ENCODE measurements at regions not wholly inside any gene's neighbourhood (a gene's known extent, or its start where the extent isn't known, plus 50 kb on each side); places are given as distances from the start of the nearest gene placed in this dataset.
A peak's percentile ranks its signal among the peaks of the same experiment; 100 is the strongest.

- FAIRE-seq = no peak
Measured at GRCh38 chr16:80298676-80299075, 242.1 kb upstream of the DYNLRB2 start.

GRCh38 chr16:80296034-80296433, 244.8 kb upstream of the DYNLRB2 start:
- no peak for FAIRE-seq

- FAIRE-seq = no peak
Measured at GRCh38 chr16:80294172-80294571, 246.6 kb upstream of the DYNLRB2 start.

- no peak for FAIRE-seq
Measured at GRCh38 chr16:80288616-80289015, 252.2 kb upstream of the DYNLRB2 start.

- FAIRE-seq = no peak
Measured at GRCh38 chr16:80287674-80288073, 253.1 kb upstream of the DYNLRB2 start.

GRCh38 chr16:80285104-80285503, 255.7 kb upstream of the DYNLRB2 start:
- no peak for FAIRE-seq

- FAIRE-seq = no peak
Measured at GRCh38 chr16:80283466-80284392, 257.1 kb upstream of the DYNLRB2 start.

- no peak for FAIRE-seq
Measured at GRCh38 chr16:80280557-80280956, 260.2 kb upstream of the DYNLRB2 start.

GRCh38 chr16:80279656-80280055, 261.1 kb upstream of the DYNLRB2 start:
- FAIRE-seq = no peak

- no peak for FAIRE-seq
Measured at GRCh38 chr16:80277182-80277581, 263.6 kb upstream of the DYNLRB2 start.

- no peak for FAIRE-seq
Measured at GRCh38 chr16:80274576-80275191, 266.1 kb upstream of the DYNLRB2 start.

- FAIRE-seq = no peak
Measured at GRCh38 chr16:80273635-80274538, 266.9 kb upstream of the DYNLRB2 start.

GRCh38 chr16:80265624-80266306, 275.0 kb upstream of the DYNLRB2 start:
- peak; percentile 78 for FAIRE-seq

GRCh38 chr16:80263848-80264694, 276.7 kb upstream of the DYNLRB2 start:
- no peak for FAIRE-seq

GRCh38 chr16:80263181-80263823, 277.5 kb upstream of the DYNLRB2 start:
- no peak for FAIRE-seq

GRCh38 chr16:80260906-80261311, 279.9 kb upstream of the DYNLRB2 start:
- no peak for FAIRE-seq

- FAIRE-seq = no peak
Measured at GRCh38 chr16:80259290-80259805, 281.4 kb upstream of the DYNLRB2 start.

- FAIRE-seq = no peak
Measured at GRCh38 chr16:80258407-80258806, 282.4 kb upstream of the DYNLRB2 start.

GRCh38 chr16:80254970-80255369, 285.8 kb upstream of the DYNLRB2 start:
- FAIRE-seq = no peak

- no peak for FAIRE-seq
Measured at GRCh38 chr16:80253741-80254140, 287.1 kb upstream of the DYNLRB2 start.

GRCh38 chr16:80250381-80250780, 290.4 kb upstream of the DYNLRB2 start:
- no peak for FAIRE-seq

Measured in islet of Langerhans (tissue), 1 donor.